ENCODE measurements at regions not wholly inside any gene's neighbourhood (a gene's known extent, or its start where the extent isn't known, plus 50 kb on each side); places are given as distances from the start of the nearest gene placed in this dataset.
A peak's percentile ranks its signal among the peaks of the same experiment; 100 is the strongest.

- Histone ChIP-seq H3K36me3 (ENCODE audit: insufficient read depth, low read length) (no peaks in the 10 kb centered on the region), H3K79me2 (ENCODE audit: insufficient read depth, low read length) (no peaks in the 10 kb centered on the region), H3K4me3 (ENCODE audit: insufficient read depth, low read length) (no peak overlapping the region), H2AFZ (ENCODE audit: low read length) (no peak overlapping the region), H3K4me1 (ENCODE audit: insufficient read depth, low read length) (peaks cover 28% of the 10 kb centered on the region), H4K20me1 (ENCODE audit: insufficient read depth, low read length) (no peaks in the 10 kb centered on the region), H3K27me3 (ENCODE audit: insufficient read depth, low read length) (no peaks in the 10 kb centered on the region), H3K27ac (ENCODE audit: low read depth, low read length) (no peak overlapping the region), H3K4me2 (ENCODE audit: insufficient read depth, low read length) (no peak overlapping the region), H3K9me3 (ENCODE audit: low read depth, low read length) (no peaks in the 10 kb centered on the region)
- DNase-seq (ENCODE audit: insufficient read length, low spot score, missing footprints): no peak
- no peak for TF ChIP-seq CTCF (IDR thresholded peaks at IDR 0.05; ENCODE audit: extremely low read depth, low read depth, low read length)
These were observed 168.3 kb upstream of the TGFBR2 start for GRCh38 chr3:30438126-30438525.

DNA sequence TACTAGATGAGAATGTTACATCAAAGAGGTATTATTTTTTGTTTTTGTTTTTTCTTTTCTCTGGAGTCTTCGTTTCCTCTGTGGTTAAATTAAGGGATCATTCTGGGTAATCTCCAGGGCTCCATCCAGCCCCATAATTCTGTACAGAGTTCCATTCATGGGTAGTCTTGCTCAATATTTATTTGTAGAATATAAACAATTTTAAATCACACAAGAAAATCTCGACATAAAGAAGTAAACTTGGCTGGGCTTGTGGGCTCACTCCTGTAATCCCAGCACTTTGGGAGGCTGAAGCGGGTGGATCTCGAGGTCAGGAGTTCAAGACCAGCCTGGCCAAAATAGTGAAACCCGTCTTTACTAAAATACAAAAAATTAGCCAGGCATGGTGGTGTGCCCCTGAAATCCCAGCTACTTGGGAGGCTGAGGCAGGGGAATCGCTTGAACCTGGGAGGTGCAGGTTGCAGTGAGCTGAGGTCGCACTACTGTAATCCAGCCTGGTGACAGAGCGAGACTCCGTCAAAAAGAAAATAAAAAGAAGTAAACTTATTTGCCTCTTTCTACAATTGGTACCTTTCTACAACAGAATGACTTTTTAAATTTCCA lies 166.8 kb upstream of the TGFBR2 start:
- no peaks in the 10 kb centered on the region for H3K9me3 ChIP-seq (ENCODE audit: low read depth, low read length)
- H3K79me2 ChIP-seq (ENCODE audit: insufficient read depth, low read length): no peaks in the 10 kb centered on the region
- no peak overlapping the region for H3K4me2 ChIP-seq (ENCODE audit: insufficient read depth, low read length)
- no peaks in the 10 kb centered on the region for H3K36me3 ChIP-seq (ENCODE audit: insufficient read depth, low read length)
- no peak overlapping the region for H3K4me3 ChIP-seq (ENCODE audit: insufficient read depth, low read length)
- DNase-seq (ENCODE audit: insufficient read length, low spot score, missing footprints): no peak
- H3K27ac ChIP-seq (ENCODE audit: low read depth, low read length): no peak overlapping the region
- H2AFZ ChIP-seq (ENCODE audit: low read length): no peak overlapping the region
- H3K4me1 ChIP-seq (ENCODE audit: insufficient read depth, low read length): peaks cover 39% of the 10 kb centered on the region
- H4K20me1 ChIP-seq (ENCODE audit: insufficient read depth, low read length): no peaks in the 10 kb centered on the region
- TF ChIP-seq CTCF (IDR thresholded peaks at IDR 0.05; ENCODE audit: extremely low read depth, low read depth, low read length): no peak
- no peaks in the 10 kb centered on the region for H3K27me3 ChIP-seq (ENCODE audit: insufficient read depth, low read length)

DNA sequence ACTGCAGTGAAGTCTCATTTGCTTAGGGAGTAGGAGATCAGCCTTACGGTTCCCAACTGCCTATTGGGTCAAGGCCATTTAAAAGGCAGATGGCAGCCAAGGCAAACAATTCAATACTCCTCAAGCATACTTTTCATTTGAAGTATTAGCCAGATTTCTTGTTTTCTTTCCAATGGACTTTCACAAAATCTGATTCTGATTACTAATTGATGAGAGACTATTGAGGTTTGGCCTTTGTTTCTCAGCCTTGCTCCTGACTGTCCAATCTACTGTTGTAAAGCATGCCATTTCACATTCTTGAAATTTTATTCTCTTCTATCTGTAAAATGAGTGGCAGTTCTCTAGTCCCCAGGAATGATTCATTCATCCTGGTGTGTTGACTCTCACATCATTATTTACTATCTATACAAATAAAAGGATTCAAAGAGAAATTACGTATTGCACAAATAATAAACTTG lies 166.2 kb upstream of the TGFBR2 start:
- Histone ChIP-seq H3K27ac (ENCODE audit: low read depth, low read length) (no peak overlapping the region), H3K4me1 (ENCODE audit: insufficient read depth, low read length) (peaks cover 43% of the 10 kb centered on the region), H2AFZ (ENCODE audit: low read length) (no peak overlapping the region), H4K20me1 (ENCODE audit: insufficient read depth, low read length) (no peaks in the 10 kb centered on the region), H3K4me2 (ENCODE audit: insufficient read depth, low read length) (no peak overlapping the region), H3K27me3 (ENCODE audit: insufficient read depth, low read length) (no peaks in the 10 kb centered on the region), H3K9me3 (ENCODE audit: low read depth, low read length) (no peaks in the 10 kb centered on the region), H3K36me3 (ENCODE audit: insufficient read depth, low read length) (no peaks in the 10 kb centered on the region), H3K79me2 (ENCODE audit: insufficient read depth, low read length) (no peaks in the 10 kb centered on the region), H3K4me3 (ENCODE audit: insufficient read depth, low read length) (no peak overlapping the region)
- TF ChIP-seq CTCF (IDR thresholded peaks at IDR 0.05; ENCODE audit: extremely low read depth, low read depth, low read length): no peak
- DNase-seq (ENCODE audit: insufficient read length, low spot score, missing footprints): peak; percentile 81

- H3K4me3 ChIP-seq (ENCODE audit: insufficient read depth, low read length): no peak overlapping the region
- H3K27ac ChIP-seq (ENCODE audit: low read depth, low read length): no peak overlapping the region
- no peaks in the 10 kb centered on the region for H3K27me3 ChIP-seq (ENCODE audit: insufficient read depth, low read length)
- no peak for DNase-seq (ENCODE audit: insufficient read length, low spot score, missing footprints)
- H2AFZ ChIP-seq (ENCODE audit: low read length): no peak overlapping the region
- H3K4me2 ChIP-seq (ENCODE audit: insufficient read depth, low read length): no peak overlapping the region
- H3K79me2 ChIP-seq (ENCODE audit: insufficient read depth, low read length): no peaks in the 10 kb centered on the region
- H3K9me3 ChIP-seq (ENCODE audit: low read depth, low read length): no peaks in the 10 kb centered on the region
- H4K20me1 ChIP-seq (ENCODE audit: insufficient read depth, low read length): no peaks in the 10 kb centered on the region
- H3K36me3 ChIP-seq (ENCODE audit: insufficient read depth, low read length): no peaks in the 10 kb centered on the region
- TF ChIP-seq CTCF (IDR thresholded peaks at IDR 0.05; ENCODE audit: extremely low read depth, low read depth, low read length): no peak
- H3K4me1 ChIP-seq (ENCODE audit: insufficient read depth, low read length): peaks cover 43% of the 10 kb centered on the region
These were observed 165.5 kb upstream of the TGFBR2 start for GRCh38 chr3:30440880-30441279.
